NCI-H774 (cell line): ENCODE measurements at regions not wholly inside any gene's neighbourhood (a gene's known extent, or its start where the extent isn't known, plus 50 kb on each side); places are given as distances from the start of the nearest gene placed in this dataset.

Source experiments
- DNase-seq: peaks from one replicate; lab custom pipeline; 2025; lab: John Stamatoyannopoulos, UW

DNA sequence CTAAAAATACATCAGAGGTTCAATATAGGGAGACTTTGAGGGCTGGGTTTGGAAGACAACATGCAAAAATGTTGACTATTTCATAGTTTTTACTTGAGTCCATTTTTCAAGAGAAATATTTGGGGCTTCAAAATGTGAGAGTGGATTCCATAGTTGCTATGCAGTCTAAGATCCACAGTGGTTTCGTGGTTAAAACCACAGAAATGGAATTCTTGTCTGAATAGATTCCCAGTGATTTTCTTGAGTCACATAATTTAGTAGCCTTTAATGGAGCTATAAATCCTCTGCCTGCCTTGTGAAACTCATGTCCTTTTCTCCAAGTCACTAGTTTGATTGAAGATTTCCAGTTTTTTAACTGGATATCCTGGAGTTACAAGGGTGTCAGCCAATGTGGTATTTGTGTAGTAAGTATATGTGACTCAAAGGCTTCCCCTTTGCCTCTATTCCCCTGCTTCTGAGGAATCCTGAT, 94.7 kb upstream of the RBMS3 start:
- no peak for DNase-seq

DNA sequence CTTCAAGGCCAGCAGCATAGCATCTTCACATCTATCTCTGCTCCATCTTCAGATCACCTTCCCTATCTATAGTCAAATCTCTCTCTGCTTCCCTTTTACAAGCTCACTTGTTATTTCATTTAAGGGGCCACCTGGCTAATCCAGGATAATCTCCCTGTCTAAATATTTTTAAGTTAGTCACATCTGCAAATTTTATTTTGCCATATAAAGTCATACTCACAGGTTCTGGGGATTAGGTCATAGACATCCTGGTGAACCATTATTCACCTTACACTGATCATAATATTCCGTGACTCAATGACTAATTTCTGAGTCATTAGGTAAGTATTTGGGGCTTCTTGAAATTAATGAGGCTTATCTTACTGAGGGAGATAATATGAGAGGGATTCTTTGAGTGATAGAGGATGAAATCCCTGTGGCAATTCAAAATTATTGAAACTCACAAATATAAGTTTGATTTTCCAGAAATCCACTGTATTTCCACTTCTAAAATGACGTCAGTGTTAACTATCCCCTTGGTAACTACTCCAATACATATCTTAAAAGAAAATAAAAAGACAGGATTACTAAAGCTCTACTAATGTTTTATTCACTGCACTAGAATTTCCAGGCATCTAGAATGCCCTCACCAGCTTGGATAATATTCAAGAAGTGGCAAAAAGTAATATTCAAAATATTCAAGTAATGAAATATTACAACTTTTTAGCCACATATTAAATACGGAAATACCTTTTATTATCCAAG, 93.7 kb upstream of the RBMS3 start:
- no peak for DNase-seq

DNA sequence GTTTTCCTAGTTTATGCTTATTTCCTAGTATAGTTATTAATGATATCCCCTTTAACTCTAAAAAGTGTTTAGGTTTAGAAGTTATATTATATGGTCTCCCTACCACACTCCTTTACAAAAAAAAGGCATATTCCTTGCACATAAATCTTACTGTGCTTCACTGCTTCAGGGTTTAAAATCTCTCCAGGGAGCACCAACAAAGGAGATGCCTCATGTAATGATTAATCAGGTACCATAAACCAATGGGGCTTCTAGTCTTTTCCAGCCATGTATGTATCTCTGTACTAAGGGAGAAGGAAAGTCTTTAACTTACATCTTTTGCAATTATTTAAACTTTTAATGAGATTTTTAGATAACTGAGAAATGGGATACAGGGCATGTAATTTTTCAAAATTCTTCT, 91.5 kb upstream of the RBMS3 start:
- no peak for DNase-seq

DNA sequence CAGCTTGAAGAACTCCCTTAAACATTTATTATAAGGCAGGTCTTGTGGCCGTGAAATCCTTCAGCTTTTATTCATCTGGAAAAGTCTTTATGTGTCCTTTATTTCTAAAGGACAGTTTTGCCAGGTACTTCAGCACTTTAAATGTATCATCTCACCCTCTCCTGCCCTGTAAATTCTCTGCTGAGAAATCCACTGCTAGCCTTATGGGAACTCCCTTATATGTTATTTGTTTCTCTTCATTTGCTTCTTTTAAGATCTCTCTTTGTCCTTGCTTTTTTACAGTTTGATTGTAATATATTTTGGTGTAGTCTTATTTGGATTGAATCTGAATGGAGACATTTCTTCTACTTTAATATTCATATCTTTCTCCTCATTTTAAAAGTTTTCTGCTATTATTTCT, 86.7 kb upstream of the RBMS3 start:
- no peak for DNase-seq

DNA sequence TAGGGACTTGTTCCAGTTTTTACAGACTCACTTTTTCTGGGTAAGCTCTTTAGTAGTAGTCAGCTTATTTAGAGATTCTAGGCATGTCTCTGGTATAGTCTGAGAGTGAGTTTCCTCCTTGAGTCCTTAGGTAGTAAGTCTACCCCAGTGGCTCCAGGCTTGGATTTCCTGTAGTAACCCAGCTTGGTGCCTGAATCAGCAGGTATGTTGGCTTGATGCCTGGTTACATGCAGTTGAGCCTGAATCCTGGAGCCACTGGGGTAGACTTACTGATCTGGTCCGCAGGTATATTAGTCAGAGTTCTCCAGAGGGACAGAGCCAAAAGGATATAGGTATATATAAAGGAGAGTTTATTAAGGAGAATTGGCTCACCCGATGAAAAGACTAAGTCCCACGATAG, 85.8 kb upstream of the RBMS3 start:
- DNase-seq, result no peak

DNA sequence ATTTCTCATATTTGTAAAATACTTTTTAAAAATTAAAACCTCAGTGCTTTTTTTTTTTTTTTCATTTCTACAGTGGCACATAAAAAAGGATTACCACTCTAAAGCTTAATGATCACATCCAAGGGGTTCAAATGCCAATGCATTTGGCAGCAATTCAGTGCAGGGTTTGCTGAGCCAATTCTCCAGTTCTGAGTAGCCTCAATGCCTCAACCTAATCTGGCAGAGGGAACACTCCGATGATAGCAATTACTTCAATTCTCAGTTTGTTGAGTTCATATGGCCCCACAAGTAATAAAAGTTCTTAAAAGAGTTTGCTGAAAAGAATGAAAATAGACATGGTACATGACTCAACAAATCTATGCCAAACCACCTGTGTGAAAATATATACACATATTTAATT, 79.3 kb upstream of the RBMS3 start:
- DNase-seq, result no peak

DNA sequence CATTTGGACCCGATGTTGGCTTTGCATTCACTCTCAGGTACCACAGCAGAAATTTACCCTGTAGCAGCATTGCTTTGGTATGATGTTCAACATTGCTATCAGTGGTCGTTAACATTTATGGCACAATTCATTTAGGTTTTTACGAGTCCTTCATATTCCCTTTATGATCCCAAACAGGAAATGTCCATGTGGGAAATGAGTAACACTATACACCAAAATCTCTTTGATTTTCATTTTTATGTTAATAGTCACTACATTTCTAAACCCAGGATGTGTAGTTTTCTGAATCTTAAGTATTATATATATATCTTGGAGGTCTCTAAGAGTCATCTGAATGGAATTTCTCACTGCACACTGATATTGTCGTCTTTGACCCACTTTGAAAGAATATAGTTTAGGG, 78.5 kb upstream of the RBMS3 start:
- DNase-seq, result no peak

DNA sequence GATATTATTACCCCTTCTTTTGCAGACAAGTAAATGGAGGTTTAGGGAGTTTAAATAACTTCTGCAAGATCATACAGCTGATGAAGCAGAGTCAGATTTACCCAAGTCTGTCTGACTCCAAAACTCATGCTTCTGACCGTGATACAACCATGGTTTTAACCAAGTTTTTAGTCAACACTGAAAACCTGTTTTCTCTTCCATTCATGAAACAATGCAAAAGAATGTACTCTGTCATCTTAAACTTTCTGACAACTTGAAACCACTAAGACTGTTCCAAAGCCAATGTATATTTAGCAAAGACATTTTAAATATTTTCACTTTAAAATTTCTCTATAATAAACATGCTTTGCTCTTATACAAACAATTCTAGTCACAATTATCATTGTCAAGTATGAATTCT, 77.0 kb upstream of the RBMS3 start:
- DNase-seq, result no peak

DNA sequence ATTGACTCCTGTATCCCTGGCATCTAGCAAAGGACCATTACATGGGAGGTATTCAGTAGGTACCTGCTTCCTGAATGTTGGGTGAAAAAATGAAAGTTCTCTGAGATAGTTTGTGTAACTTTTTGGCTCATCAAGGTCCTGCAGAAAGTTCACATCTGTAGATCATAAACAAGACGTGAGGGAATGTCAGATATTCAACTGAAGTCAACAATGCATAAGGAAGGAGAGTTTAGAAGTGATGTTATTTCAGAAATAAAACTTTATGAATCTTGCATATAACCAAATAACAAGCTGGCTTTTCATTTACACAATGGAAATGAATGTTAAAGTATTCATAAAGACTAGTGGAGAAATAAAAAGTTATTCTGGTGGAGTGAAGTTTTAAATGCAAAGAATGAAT, 73.4 kb upstream of the RBMS3 start:
- DNase-seq, result no peak

DNA sequence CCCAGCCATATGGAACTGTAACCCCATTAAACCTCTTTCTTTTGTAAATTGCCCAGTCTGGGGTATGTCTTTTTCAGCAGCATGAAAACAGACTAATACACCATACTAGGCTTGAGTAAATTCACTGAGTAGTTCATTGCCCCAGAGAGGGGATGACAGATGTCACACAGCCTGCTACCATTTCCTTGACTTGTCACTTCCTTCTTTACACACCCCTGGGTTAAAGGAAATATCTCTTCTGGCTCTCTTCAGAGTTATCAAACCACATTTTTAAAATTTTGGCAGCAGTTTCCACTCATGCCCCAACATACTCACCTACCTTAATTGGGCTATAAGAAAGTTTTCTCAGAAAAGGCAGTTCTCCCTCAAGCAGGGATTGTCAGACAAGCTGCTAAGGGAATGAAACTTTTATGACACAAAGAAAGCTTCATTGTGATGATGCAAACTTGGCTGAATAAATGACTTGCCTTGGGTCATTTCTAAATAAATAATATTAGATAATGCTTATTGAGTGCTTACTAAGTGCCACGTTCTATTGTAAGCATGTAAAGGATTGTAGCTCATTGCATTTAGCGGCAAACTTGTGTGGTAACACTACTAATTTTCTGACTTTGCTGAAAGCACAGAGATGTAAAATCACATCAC, 68.0 kb upstream of the RBMS3 start:
- no peak for DNase-seq

DNA sequence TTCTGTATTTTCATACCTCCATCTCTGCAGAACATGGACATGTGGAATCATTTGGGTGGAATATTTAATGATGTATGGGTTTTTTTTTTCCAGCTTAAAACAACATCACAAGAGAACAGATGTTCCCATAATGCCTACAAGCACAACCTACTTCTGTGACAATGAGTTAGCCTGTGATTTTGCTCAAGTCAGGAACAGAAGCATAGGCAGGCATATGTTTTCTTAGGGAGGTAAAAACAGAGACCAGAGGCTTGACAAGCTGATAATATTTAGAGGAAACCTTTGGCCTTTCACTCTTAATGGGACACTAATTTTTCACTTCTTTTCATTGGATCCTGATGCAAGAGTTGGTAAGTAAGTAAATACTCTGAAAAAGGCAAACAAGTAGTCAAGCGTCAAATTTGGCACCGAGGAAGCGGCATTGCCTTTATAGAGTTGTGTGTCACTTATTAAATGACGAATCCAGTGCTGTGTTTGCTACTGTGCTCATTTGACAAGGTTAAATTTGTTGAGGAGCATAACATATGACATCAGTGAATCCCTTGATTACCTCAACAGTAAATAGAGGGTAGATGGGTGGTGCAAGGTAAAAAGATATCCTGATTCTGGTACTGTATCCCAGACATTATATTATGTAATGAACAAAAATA, 66.7 kb upstream of the RBMS3 start:
- no peak for DNase-seq

DNA sequence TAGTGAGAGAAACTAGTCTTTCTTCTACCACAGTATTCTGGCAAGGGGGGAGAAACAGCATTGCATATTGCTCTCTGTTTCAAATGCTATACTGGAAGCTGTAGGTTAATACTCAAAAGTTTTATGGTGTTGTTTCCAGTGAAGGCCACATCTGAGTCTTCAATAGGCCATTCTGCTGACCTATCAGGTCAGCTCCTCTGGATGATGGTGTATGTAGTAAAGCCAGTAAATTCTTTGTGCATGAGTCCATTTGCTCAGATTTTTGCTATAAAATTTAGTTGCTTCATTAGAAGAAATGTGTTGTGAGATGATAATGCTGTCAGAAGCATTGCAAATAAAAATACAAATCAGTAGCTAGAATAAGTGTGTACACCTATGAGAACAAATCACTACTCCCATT, 64.9 kb upstream of the RBMS3 start:
- no peak for DNase-seq

DNA sequence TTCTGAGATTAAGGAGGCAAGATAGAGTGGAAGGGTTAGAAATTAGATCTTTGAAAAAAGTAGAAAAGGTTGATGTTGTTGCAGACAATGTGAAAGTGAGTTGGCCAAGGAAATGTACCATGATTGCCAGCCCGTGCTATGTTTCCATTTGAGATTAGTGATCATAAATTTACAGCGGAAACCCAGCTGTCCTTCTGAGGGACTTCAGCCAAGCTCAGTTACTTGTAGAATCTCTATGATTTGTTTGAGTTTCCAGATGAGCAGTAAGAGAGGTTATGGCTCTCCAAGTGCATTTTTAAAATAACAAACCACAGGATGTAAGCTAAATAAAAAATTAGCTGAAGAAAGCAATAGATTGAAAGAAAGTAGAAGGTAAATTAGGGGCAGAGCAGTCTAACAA, 54.2 kb upstream of the RBMS3 start:
- DNase-seq, result no peak

DNA sequence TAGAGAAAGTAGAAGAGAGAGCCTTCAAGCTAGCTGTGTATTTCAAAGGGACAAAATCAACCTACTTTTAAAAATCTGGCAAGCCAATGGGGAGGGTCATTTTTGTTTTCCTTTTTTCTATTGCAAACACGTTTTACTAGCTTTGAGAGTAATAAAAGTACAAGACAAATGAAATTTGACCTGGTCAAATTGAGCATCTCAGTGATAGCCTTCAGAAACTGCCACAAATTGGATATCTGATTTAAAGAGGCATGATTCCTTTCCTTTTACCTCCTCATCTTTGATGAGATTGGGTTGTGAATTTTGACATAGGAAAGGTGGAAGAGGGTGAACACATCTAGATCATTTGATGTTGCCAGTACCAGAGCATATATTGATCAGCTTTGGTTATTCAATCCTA, 53.6 kb upstream of the RBMS3 start:
- no peak for DNase-seq
